CD4-positive, alpha-beta T cell treated with Interleukin-6 at 100 ng/mL for 8 hours (primary cell): ENCODE measurements at regions not wholly inside any gene's neighbourhood (a gene's known extent, or its start where the extent isn't known, plus 50 kb on each side); places are given as distances from the start of the nearest gene placed in this dataset.

Experiments
- DNase-seq: peaks from one replicate; pipeline ENCODE4 v3.0.0-alpha.2; 2020; ENCODE audit warnings: mixed read lengths, low spot score

DNA sequence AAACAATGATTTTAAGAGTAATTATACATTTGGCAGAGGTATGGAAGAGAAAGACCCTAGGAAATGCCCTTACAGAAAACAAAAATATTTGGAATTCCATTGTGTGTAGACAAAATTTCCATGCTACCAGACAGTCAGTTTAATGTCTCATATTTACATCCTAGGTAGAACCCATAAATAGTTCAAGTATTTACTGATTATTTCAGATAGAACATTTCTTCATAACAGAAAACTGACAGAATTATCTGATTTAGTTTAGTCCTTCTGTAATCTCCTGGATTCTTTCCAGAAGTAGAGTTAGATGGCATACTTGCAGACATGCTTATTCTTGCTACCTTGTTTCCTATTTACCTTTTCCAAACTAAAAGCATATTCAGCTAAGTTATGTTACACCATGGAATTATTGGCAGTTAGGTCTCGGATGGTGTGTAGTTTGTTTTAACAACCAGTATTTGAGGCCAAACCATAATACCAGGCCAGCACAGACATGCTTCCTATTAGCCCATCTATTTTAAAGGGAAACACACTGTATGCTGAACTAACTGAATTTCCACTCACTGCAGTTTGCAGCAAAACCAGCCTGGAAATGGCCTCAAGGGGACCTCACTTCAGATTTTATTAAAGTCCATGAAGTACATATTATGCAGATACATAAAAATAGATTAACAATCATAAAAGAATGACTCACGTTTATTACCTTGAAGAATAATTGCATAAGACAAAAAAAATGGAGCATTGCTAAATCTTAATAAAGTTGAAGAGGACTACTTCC, 126.6 kb upstream of the LRIG3 start:
- DNase-seq, result no peak

DNA sequence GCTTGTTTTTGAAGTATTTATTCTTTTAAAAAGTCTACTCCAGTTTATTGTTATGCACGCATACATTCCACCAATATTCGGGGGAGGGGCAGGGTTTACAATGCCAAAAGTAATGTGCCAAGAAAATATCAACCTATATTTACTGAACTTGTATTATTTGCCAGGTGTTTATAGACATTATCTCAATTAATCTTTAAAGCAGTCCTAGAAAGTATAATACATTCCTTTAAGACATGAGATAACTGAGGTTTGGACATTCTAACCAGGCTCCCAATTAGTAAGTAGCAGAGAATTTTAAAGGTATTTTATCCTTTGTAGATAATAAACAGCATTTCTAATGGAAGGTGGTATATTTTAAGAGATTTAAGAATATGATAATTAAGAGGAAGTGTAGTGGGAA, 124.5 kb upstream of the LRIG3 start:
- DNase-seq, result no peak

GRCh38 chr12:59041241-59042121, 121.2 kb upstream of the LRIG3 start:
- no peak for DNase-seq

- DNase-seq, result no peak
Observed at GRCh38 chr12:59040656-59041055, 120.4 kb upstream of the LRIG3 start.

DNA sequence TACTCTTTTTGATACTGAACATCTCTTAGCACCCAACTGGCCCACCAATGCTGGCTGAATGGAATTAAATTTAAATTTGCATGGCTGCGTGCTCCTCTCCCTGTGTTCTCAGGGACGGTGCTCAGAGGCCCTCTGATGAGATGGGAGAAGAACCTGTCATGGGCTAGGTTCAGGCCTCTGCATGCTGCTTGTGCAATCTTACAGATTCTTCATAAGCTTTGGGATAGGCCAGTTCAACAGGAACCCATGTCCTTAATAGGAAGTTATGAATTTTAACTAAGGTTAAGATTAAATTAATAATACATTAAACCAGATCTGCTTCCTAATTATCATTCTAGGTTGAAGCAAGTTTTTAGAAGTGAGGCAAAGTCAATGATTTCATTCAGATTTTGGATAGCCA, 119.7 kb upstream of the LRIG3 start:
- DNase-seq, result no peak

DNA sequence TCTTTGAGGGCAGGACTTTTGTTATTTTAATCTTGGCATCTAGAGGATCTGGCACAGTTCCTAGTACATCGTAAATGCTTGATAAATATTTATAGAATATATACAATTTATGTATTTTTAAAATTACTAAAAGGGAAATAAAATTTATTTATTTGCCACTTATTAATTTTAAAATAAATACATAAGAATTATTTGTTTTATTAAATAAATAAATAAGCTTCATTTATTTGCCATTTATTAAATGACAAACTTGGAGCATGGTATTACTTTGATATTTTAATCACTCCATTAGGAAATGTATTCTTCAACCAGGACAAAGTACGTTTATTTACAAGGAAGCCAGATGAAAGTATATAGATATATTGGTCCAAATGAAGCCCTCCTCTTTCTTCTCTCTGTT, 118.7 kb upstream of the LRIG3 start:
- no peak for DNase-seq

- DNase-seq, result no peak
Observed at GRCh38 chr12:59036973-59037762, 116.9 kb upstream of the LRIG3 start.

DNA sequence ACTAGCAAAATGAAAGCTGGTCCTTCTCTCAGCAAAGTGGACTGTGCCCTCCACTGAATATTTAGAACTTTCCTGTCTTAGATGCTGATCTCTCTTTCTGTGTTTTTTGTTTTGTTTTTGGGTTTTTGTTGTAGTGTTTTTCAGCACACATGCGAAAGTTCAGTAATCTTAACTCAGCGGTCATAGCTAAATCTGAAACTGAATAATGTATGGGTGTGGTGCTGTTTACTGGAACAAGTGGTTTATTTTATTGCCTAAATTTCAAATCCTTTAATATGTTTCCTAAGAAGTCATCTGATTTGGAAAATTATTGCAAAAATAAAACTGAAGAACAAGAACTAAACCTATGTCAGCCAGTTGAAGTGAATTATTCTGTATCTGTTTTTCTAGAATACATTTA, 116.0 kb upstream of the LRIG3 start:
- DNase-seq, result no peak

GRCh38 chr12:59031313-59031712, 111.0 kb upstream of the LRIG3 start:
- no peak for DNase-seq

DNA sequence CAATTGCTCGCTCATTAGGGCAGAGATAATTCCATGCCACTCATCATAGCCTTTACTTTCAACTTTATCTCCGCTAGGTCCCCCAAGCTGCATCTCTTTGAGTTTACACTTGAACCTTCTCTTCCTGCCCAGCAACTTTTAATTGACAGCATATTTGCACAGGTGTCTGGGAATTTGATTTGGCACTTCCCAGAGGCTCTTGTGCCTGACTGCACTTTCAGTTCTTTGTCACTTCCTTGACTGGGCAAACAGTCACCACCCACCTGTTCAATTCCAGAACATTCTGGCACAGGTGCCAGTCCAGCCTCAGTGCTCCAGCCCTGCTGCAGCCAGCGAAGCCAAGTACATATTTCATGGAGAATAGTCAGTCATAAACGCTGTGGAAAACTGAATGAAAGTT, 110.1 kb upstream of the LRIG3 start:
- no peak for DNase-seq

DNA sequence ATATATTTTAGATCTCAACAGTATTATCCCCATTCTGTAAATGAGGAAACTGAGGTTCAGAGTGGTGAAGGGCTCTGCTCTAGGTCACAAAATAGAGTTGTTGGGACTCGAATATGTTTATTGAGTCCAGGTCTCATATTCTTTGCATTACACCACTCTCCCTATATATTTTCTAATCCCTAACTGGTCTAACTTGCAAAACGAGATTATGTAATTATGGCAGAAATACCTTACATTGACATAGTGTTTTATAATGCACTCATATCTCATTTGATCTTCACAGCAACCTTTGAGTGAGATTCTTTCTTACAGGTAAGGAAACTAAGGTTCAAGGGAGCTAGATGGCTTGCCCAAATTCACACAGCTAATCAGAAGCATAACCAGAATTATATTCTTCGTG, 106.9 kb upstream of the LRIG3 start:
- no peak for DNase-seq

- DNase-seq, result no peak
Observed at GRCh38 chr12:59023861-59024424, 103.6 kb upstream of the LRIG3 start.

DNA sequence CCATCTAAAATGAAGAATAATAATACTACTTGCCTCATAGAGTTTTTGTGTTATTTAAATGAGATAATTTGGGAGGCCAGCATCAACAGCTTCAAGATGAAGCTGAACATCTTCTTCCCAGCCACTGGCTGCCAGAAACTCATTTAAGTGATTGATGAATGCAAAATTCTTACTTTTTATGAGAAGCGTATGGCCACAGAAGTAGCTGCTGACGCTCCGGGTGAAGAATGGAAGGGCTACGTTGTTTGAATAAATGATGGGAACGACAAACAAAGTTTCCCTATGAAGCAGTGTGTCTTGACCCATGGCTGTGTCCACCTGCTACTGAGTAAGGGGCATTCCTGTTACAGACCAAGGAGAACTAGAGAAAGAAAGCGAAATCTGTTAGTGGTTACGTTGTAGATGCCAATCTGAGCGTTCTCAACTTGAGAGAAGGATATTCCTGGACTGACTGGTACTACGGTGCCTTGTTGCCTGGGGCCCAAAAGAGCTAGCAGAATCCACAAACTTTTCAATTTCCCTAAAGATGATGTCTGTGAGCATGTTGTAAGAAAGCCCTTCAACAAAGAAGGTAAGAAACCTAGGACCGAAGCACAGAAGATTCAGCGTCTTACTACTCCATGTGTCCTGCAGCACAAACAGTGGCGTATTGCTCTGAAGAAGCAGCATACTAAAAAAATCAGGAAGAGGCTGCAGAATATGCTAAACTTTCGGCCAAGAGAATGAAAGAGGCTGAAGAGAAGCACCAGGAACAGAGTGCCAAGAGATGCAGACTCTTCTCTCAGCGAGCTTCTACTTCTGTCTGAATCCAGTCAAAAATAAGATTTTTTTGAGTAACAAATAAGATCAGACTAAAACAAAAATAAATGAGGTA, 100.0 kb upstream of the LRIG3 start:
- DNase-seq, result no peak

DNA sequence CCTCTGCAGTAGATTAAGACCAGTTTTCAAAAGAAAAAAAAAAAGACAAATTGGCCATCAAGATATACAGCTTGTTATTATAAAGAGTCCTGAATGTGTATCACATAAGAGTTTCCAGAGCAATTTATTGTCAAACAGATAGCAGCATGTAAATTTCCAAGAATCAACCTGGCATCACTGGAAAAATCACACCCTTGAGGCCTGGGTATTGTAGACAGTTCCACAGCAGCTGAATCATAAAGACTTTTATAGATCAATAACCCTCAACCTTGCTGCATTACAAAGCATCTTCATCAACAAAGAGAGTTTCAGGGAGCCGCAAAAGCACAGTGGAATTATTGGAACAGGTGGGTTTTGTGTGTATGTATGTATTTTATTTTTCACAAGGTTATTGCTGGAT, 94.6 kb upstream of the LRIG3 start:
- no peak for DNase-seq

GRCh38 chr12:59010941-59011340, 90.6 kb upstream of the LRIG3 start:
- no peak for DNase-seq

DNA sequence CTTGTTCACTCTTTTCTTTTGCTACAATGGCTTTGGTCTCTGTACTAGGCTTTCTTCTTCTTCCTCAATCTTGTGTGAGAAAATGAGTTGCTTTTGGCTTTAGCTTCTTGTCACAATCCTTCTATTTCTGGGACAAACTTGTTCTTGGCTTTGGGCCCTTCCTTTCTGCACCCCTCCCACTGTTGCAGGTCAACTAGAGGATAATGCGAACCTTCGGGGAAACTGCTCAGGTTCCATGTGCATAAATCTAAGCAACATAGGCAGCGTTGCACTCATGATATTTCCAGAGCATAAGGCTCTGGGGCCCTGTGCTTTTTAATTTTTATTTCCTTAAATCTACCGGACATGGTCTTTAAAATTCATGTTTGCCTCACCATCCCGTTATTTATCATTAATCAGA, 89.8 kb upstream of the LRIG3 start:
- DNase-seq, result no peak

GRCh38 chr12:59007620-59008019, 87.3 kb upstream of the LRIG3 start:
- no peak for DNase-seq

- DNase-seq, result no peak
Observed at GRCh38 chr12:59005193-59005955, 85.1 kb upstream of the LRIG3 start.

DNA sequence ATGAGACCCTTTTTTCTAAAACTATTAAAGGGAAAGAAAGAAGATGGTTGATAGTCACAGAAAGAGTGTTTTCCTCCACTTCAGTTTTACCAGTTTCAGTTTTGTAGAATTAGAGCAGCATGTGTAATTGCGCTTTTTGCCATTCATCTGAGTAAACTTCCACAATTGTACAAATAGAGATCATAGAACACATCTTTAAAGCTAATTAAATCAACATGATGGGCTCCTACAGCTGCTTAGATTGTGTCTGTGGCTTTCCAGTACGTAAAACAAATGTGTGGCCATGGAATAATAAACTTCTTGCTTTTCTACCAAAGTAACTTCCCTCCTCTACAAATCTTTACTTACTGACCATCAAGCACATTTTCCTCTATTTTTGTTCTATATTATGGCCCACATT, 84.2 kb upstream of the LRIG3 start:
- no peak for DNase-seq

- no peak for DNase-seq
Observed at GRCh38 chr12:58995666-58996363, 75.5 kb upstream of the LRIG3 start.
